GM23338 (cell line): ENCODE measurements at regions not wholly inside any gene's neighbourhood (a gene's known extent, or its start where the extent isn't known, plus 50 kb on each side); places are given as distances from the start of the nearest gene placed in this dataset.

Source experiments
- CREB1 ChIP-seq: fragments of 250-450 bp; sonication (Bioruptor Pico); IDR thresholded peaks from 2 replicates; pipeline ENCODE4 v1.5.0; 2020; ENCODE audit warnings: low read depth, mild to moderate bottlenecking, moderate library complexity
- CTCF ChIP-seq, 2 experiments: fragments of 200-600 bp in 1 of 2; sonication (generic) in 1 of 2; conservative IDR thresholded peaks; 2 replicates each; pipeline versions ENCODE4 v1.5.1 to v1.6.1; 2016 to 2017; ENCODE audit warnings: antibody characterized with exemption in 2 of 2, low read depth in 2 of 2, mild to moderate bottlenecking in 2 of 2, moderate library complexity in 1 of 2
- EZH2 ChIP-seq: fragments of 200-600 bp; sonication (generic); IDR thresholded peaks from one replicate; pipeline ENCODE4 v1.8.0; 2017; ENCODE audit warnings: antibody characterized with exemption, mild to moderate bottlenecking, low read depth; ENCODE audit not compliant: unreplicated experiment
- EZH2phosphoT487 ChIP-seq: fragments of 200-600 bp; sonication (generic); IDR thresholded peaks from one replicate; pipeline ENCODE4 v1.8.1; 2018; ENCODE audit warnings: antibody characterized with exemption; ENCODE audit not compliant: unreplicated experiment
- JUNB ChIP-seq: IDR thresholded peaks from one replicate; pipeline ENCODE4 v1.6.1; 2016; ENCODE audit warnings: antibody characterized with exemption; ENCODE audit not compliant: unreplicated experiment
- POLR2AphosphoS5 ChIP-seq: IDR thresholded peaks from 2 replicates; pipeline ENCODE4 v1.6.1; 2016; ENCODE audit warnings: antibody characterized with exemption, low read depth

DNA sequence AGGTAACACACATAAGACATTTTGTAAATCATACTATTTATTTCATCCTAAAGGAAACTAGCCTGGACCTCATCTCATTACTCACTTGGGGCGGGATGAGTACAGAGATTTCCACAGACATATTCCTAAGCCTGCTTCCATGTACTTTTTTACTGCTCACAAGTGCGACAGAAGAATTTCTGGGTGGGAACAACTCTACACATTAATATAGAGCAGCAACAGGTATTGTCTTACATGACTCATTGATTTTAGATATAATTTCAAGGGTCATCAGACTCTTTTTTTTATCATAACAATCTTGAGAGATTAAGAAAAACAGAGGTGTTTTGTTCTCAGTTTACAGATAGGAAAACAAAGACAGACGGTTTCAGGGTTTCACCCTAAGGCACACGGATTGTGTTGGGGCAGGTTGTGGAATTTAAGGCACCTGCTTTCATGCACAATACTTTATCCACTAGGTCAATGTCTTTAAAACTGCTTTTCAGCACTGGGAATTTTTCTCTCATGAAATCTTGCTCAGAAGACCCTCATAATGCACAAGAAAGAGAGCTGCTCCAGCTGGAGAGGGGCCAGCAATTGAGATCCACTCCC lies 186.7 kb upstream of the CDIN1 start:
- no peak for TF ChIP-seq CTCF (conservative IDR thresholded peaks at IDR 0.05; ENCODE audit: low read depth in 2 of 2)
- TF ChIP-seq CREB1, result no peak
- TF ChIP-seq EZH2, result no peak
- no peak for TF ChIP-seq JUNB
- no peak for TF ChIP-seq EZH2phosphoT487
- no peak for TF ChIP-seq POLR2AphosphoS5
